Adrenal gland (tissue), 9 donors: ENCODE measurements at regions not wholly inside any gene's neighbourhood (a gene's known extent, or its start where the extent isn't known, plus 50 kb on each side); places are given as distances from the start of the nearest gene placed in this dataset.

Experiments
- DNase-seq, 7 donors: peaks; one replicate each; pipeline ENCODE4 v3.0.0-alpha.2; 2019 to 2020
- H3K27ac ChIP-seq, 5 donors: fragments of 200-600 bp; sonication (generic) in 4 of 5; 1 replicate in 3 of 5; 2 replicates in 2 of 5; pipeline versions ENCODE4 v1.5.1 to v1.8.0; 2016 to 2020; ENCODE audit warnings: mild to moderate bottlenecking in 1 of 5
- H3K27me3 ChIP-seq: fragments of 200-600 bp; 2 replicates; pipeline ENCODE4 v1.8.0; 2021
- H3K36me3 ChIP-seq, 2 donors: fragments of 200-600 bp; replicated peaks in 1 of 2; 1 replicate in 1 of 2; 2 replicates in 1 of 2; pipeline versions ENCODE4 v1.5.1 to v1.8.0; 2018 to 2022
- H3K4me1 ChIP-seq, 2 donors: fragments of 200-600 bp; replicated peaks in 1 of 2; 1 replicate in 1 of 2; 2 replicates in 1 of 2; pipeline versions ENCODE4 v1.5.1 to v1.8.0; 2018 to 2021
- H3K4me3 ChIP-seq, 4 donors: fragments of 200-600 bp; sonication (generic) in 3 of 4; one replicate each; pipeline ENCODE4 v1.5.1; 2016 to 2018
- H3K9me3 ChIP-seq, 3 donors: fragments of 200-600 bp; sonication (generic) in 1 of 3; replicated peaks in 1 of 3; 1 replicate in 2 of 3; 2 replicates in 1 of 3; pipeline versions ENCODE4 v1.5.1 to v1.8.0; 2016 to 2021
- CTCF ChIP-seq, 6 experiments: fragments of 450-650 bp in 4 of 6; fragments of 200-600 bp in 2 of 6; sonication (generic) in 1 of 6; IDR thresholded peaks; 1 replicate in 5 of 6; 2 replicates in 1 of 6; pipeline versions ENCODE4 v1.5.1 to v1.8.0; 2016 to 2021; ENCODE audit warnings: antibody characterized with exemption in 6 of 6, mild to moderate bottlenecking in 2 of 6, moderate library complexity in 1 of 6
- POLR2A ChIP-seq, 2 donors: fragments of 450-650 bp; IDR thresholded peaks; one replicate each; pipeline ENCODE4 v1.6.1; 2017; ENCODE audit warnings: antibody characterized with exemption in 2 of 2, mild to moderate bottlenecking in 2 of 2, moderate library complexity in 1 of 2
- WGBS, 4 donors: extraction: QIAGEN DNeasy Blood & Tissue Kit in 2 of 4; methylation state at CpG; one replicate each; pipeline versions ENCODE4 v1.1.5 to v1.1.7; 2013 to 2017; 5-methylcytosine and 5-hydroxymethylcytosine counted together
- intact Hi-C, 2 donors: fragments of 100-400 bp; cut with DNase I; formaldehyde crosslinking; loops; one replicate each; pipeline versions ENCODE4 v1.14.1 to v1.15.0; 2022 to 2023
- donor health status: healthy with polysubstance abuse.
- donor health status: Bipolar disorder and iron deficiency.
- donor health status: DM: yes; HTN: yes; CAD: no.
- donor health status: DM: no; HTN: no; CAD: no.
- donor health status: DM: no; HTN: no; CAD: no.

GRCh38 chr7:10863476-10863875 lies 110.2 kb upstream of the PHF14 start:
- no peaks in the 10 kb centered on the region for H3K4me1 ChIP-seq
- no peak for DNase-seq
- 87 to 97% (median 91%) methylated on average over 7 of the region's 7 CpGs for WGBS, 4 donors
- H3K4me3 ChIP-seq = no peak overlapping the region
- no peaks in the 10 kb centered on the region for H3K9me3 ChIP-seq
- H3K27me3 ChIP-seq = no peaks in the 10 kb centered on the region
- no peak for TF ChIP-seq POLR2A (IDR thresholded peaks at IDR 0.05)
- no peak for TF ChIP-seq CTCF (IDR thresholded peaks at IDR 0.05)
- intact Hi-C loops = no loop called here
- no peak overlapping the region for H3K27ac ChIP-seq
- H3K36me3 ChIP-seq = no peaks in the 10 kb centered on the region

GRCh38 chr7:10874666-10875065 lies 99.0 kb upstream of the PHF14 start:
- intact Hi-C loops = no loop called here
- DNase-seq = no peak
- Histone ChIP-seq H3K36me3 (no peaks in the 10 kb centered on the region), H3K4me1 (no peaks in the 10 kb centered on the region), H3K27ac (no peak overlapping the region), H3K4me3 (no peak overlapping the region), H3K27me3 (no peaks in the 10 kb centered on the region), H3K9me3 (no peaks in the 10 kb centered on the region)
- TF ChIP-seq CTCF (IDR thresholded peaks at IDR 0.05) (no peak), POLR2A (IDR thresholded peaks at IDR 0.05) (no peak)
- 74 to 89% (median 79%) methylated on average over 1 of the region's 1 CpG for WGBS, 4 donors

- Histone ChIP-seq H3K36me3 (no peaks in the 10 kb centered on the region), H3K4me1 (no peaks in the 10 kb centered on the region), H3K4me3 (no peak overlapping the region), H3K27me3 (no peaks in the 10 kb centered on the region), H3K27ac (no peak overlapping the region), H3K9me3 (no peaks in the 10 kb centered on the region)
- intact Hi-C loops = no loop called here
- DNase-seq = peak in 1 of 7 donors; percentile 75
- WGBS, 4 donors = 77 to 87% (median 83%) methylated on average over 2 of the region's 2 CpGs
- TF ChIP-seq CTCF (IDR thresholded peaks at IDR 0.05) (no peak), POLR2A (IDR thresholded peaks at IDR 0.05) (no peak)
Measured at GRCh38 chr7:10875080-10875479, 98.6 kb upstream of the PHF14 start.

- Histone ChIP-seq H3K4me3 (no peak overlapping the region), H3K27me3 (no peaks in the 10 kb centered on the region), H3K4me1 (no peaks in the 10 kb centered on the region), H3K9me3 (no peaks in the 10 kb centered on the region), H3K36me3 (no peaks in the 10 kb centered on the region), H3K27ac (no peak overlapping the region)
- WGBS, 4 donors = 71 to 74% (median 72%) methylated on average over 7 of the region's 7 CpGs
- intact Hi-C loops = no loop called here
- no peak for DNase-seq
- TF ChIP-seq CTCF (IDR thresholded peaks at IDR 0.05) = no peak
Measured at GRCh38 chr7:10888861-10889260, 84.8 kb upstream of the PHF14 start.
